Neural cell (in vitro differentiated cells): ENCODE measurements at regions not wholly inside any gene's neighbourhood (a gene's known extent, or its start where the extent isn't known, plus 50 kb on each side); places are given as distances from the start of the nearest gene placed in this dataset.

Source experiments
- H2AFZ ChIP-seq: fragments of 200-600, 300-800 bp; sonication (generic), shearing (Covaris generic); 2 replicates; pipeline ENCODE4 v1.6.0; 2014; ENCODE audit warnings: low read depth, mild to moderate bottlenecking, antibody characterized with exemption, low read length, moderate library complexity
- H3F3A ChIP-seq: fragments of 200-600 bp; shearing (Covaris generic); 2 replicates; pipeline ENCODE4 v1.6.1; 2016; ENCODE audit warnings: mild to moderate bottlenecking, moderate library complexity, mixed read lengths, antibody characterized with exemption, low read length; ENCODE audit not compliant: insufficient read depth, poor library complexity, severe bottlenecking
- H3K27ac ChIP-seq: fragments of 200-600, 300-800 bp; sonication (generic), shearing (Covaris generic); 2 replicates; pipeline ENCODE4 v1.5.1; 2014; ENCODE audit warnings: mild to moderate bottlenecking, low read length, moderate library complexity
- H3K27me3 ChIP-seq: fragments of 300-800, 200-600 bp; sonication (generic), shearing (Covaris generic); 2 replicates; pipeline ENCODE4 v1.6.0; 2014; ENCODE audit warnings: mild to moderate bottlenecking, low read depth, low read length, moderate library complexity; ENCODE audit not compliant: insufficient read depth
- H3K36me3 ChIP-seq: fragments of 300-800, 200-600 bp; sonication (generic), shearing (Covaris generic); 2 replicates; pipeline ENCODE4 v1.5.1; 2014; ENCODE audit warnings: mild to moderate bottlenecking, antibody characterized with exemption, low read length, moderate library complexity; ENCODE audit not compliant: insufficient read depth
- H3K4me2 ChIP-seq: fragments of 300-800, 200-600 bp; sonication (generic), shearing (Covaris generic); 2 replicates; pipeline ENCODE4 v1.6.0; 2014; ENCODE audit warnings: mild to moderate bottlenecking, low read length
- H3K4me3 ChIP-seq: fragments of 300-800, 200-600 bp; sonication (generic), shearing (Covaris generic); 2 replicates; pipeline ENCODE4 v1.5.1; 2014; ENCODE audit warnings: mild to moderate bottlenecking, low read length, moderate library complexity
- H3K79me2 ChIP-seq: fragments of 200-600 bp; shearing (Covaris generic); replicated peaks from 2 replicates; pipeline ENCODE4 v1.6.0; 2014; ENCODE audit warnings: mild to moderate bottlenecking, low read length, moderate library complexity; ENCODE audit not compliant: insufficient read depth
- H3K9ac ChIP-seq: fragments of 300-800, 200-600 bp; sonication (generic), shearing (Covaris generic); 2 replicates; pipeline ENCODE4 v1.6.1; 2016; ENCODE audit warnings: mild to moderate bottlenecking, low read length, mixed read lengths
- H3K9me2 ChIP-seq: fragments of 200-600 bp; shearing (Covaris generic); 2 replicates; pipeline ENCODE4 v1.6.1; 2016; ENCODE audit warnings: mild to moderate bottlenecking, low read length, mixed read lengths; ENCODE audit not compliant: insufficient read depth
- H3K9me3 ChIP-seq: fragments of 200-600, 300-800 bp; sonication (generic), shearing (Covaris generic); 2 replicates; pipeline ENCODE4 v1.6.1; 2016; ENCODE audit warnings: mild to moderate bottlenecking, mixed run types, low read length, moderate library complexity, mixed read lengths
- H4K20me1 ChIP-seq: fragments of 200-600 bp; shearing (Covaris generic); 2 replicates; pipeline ENCODE4 v1.6.1; 2016; ENCODE audit warnings: mild to moderate bottlenecking, mixed run types; ENCODE audit not compliant: insufficient read depth
- CTCF ChIP-seq: fragments of 450-650 bp; IDR thresholded peaks from 2 replicates; pipeline ENCODE4 v1.5.1; 2014; ENCODE audit warnings: antibody characterized with exemption, mild to moderate bottlenecking, moderate library complexity; ENCODE audit not compliant: poor library complexity, severe bottlenecking
- EP300 ChIP-seq: fragments of 450-650 bp; conservative IDR thresholded peaks from 2 replicates; pipeline ENCODE4 v1.6.1; 2014; ENCODE audit warnings: antibody characterized with exemption, mild to moderate bottlenecking, moderate library complexity; ENCODE audit not compliant: poor library complexity, severe bottlenecking
- EZH2 ChIP-seq: fragments of 200-600, 300-800 bp; shearing (Covaris generic), sonication (generic); IDR thresholded peaks from 2 replicates; pipeline ENCODE4 v1.6.1; 2014; ENCODE audit warnings: antibody characterized with exemption, low read length, borderline replicate concordance, mild to moderate bottlenecking; ENCODE audit not compliant: insufficient read depth, poor library complexity, severe bottlenecking
- MXI1 ChIP-seq: fragments of 450-650 bp; conservative IDR thresholded peaks from 2 replicates; pipeline ENCODE4 v1.6.1; 2014; ENCODE audit warnings: antibody characterized with exemption, mild to moderate bottlenecking; ENCODE audit not compliant: poor library complexity, severe bottlenecking
- POLR2AphosphoS5 ChIP-seq: IDR thresholded peaks from 2 replicates; pipeline ENCODE4 v1.6.1; 2012
- RAD21 ChIP-seq: fragments of 450-650 bp; conservative IDR thresholded peaks from 2 replicates; pipeline ENCODE4 v1.6.1; 2014; ENCODE audit warnings: antibody characterized with exemption, mild to moderate bottlenecking, moderate library complexity
- SMC3 ChIP-seq: fragments of 450-650 bp; conservative IDR thresholded peaks from 2 replicates; pipeline ENCODE4 v1.6.1; 2014; ENCODE audit warnings: antibody characterized with exemption, mild to moderate bottlenecking, moderate library complexity; ENCODE audit not compliant: poor library complexity
- TAF1 ChIP-seq: IDR thresholded peaks from 2 replicates; pipeline ENCODE4 v1.6.1; 2012; ENCODE audit warnings: low read depth
- TF ChIP-seq, protein P1 (sequence below): IDR thresholded peaks from 2 replicates; pipeline ENCODE4 v1.6.1; 2012; ENCODE audit warnings: borderline replicate concordance

DNA sequence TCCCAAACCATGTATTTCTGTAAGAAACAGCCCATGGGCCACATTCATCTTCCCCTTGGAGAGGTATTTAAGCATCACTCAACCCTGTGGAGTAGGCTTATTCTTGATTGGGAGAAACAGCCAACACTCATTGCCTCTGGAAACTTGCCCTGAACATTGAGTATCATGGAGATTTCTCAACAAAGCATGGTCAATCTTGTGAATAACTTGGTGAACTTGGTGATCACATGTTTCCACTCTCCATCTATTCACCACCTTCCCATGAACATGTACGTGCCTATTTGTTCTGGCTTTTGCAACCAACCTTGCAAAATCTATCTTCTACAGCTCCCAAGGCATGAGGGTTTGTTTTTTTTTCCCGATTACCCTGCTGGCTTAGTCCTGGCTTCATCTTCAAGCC, 163.2 kb downstream of the PAH start:
- H3K4me3 ChIP-seq, result no peak overlapping the region
- H3F3A ChIP-seq, result no peaks in the 10 kb centered on the region
- H3K9me2 ChIP-seq, result no peaks in the 10 kb centered on the region
- TF ChIP-seq SMC3, result no peak
- TF ChIP-seq POLR2AphosphoS5, result no peak
- H3K79me2 ChIP-seq, result no peaks in the 10 kb centered on the region
- no peak overlapping the region for H2AFZ ChIP-seq
- H3K36me3 ChIP-seq, result no peaks in the 10 kb centered on the region
- no peak overlapping the region for H3K4me2 ChIP-seq
- no peaks in the 10 kb centered on the region for H3K9me3 ChIP-seq
- no peaks in the 10 kb centered on the region for H4K20me1 ChIP-seq
- no peak overlapping the region for H3K9ac ChIP-seq
- no peaks in the 10 kb centered on the region for H3K27me3 ChIP-seq
- no peak overlapping the region for H3K27ac ChIP-seq

DNA sequence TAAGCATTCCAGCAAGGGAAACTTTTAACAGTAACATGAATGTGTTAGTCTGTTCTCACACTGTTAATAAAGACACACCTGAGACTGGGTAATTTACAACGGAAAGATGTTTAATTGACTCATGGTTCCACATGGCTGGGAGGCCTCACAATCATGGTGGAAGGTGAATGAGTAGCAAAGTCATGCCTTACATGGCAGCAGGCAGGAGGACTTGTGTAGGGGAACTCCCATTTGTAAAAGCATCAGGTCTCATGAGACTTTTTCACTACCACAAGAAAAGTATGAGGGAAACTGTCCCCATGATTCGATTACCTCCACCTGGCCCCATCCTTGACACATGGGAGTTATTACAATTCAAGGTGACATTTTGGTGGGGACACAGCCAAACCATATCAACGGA, 168.3 kb downstream of the PAH start:
- H3K9me2 ChIP-seq, result no peaks in the 10 kb centered on the region
- H3K4me2 ChIP-seq, result no peak overlapping the region
- no peaks in the 10 kb centered on the region for H3K9me3 ChIP-seq
- H3K27me3 ChIP-seq, result no peaks in the 10 kb centered on the region
- no peak overlapping the region for H3K27ac ChIP-seq
- no peak overlapping the region for H3K9ac ChIP-seq
- no peak overlapping the region for H2AFZ ChIP-seq
- TF ChIP-seq, protein P1, sequence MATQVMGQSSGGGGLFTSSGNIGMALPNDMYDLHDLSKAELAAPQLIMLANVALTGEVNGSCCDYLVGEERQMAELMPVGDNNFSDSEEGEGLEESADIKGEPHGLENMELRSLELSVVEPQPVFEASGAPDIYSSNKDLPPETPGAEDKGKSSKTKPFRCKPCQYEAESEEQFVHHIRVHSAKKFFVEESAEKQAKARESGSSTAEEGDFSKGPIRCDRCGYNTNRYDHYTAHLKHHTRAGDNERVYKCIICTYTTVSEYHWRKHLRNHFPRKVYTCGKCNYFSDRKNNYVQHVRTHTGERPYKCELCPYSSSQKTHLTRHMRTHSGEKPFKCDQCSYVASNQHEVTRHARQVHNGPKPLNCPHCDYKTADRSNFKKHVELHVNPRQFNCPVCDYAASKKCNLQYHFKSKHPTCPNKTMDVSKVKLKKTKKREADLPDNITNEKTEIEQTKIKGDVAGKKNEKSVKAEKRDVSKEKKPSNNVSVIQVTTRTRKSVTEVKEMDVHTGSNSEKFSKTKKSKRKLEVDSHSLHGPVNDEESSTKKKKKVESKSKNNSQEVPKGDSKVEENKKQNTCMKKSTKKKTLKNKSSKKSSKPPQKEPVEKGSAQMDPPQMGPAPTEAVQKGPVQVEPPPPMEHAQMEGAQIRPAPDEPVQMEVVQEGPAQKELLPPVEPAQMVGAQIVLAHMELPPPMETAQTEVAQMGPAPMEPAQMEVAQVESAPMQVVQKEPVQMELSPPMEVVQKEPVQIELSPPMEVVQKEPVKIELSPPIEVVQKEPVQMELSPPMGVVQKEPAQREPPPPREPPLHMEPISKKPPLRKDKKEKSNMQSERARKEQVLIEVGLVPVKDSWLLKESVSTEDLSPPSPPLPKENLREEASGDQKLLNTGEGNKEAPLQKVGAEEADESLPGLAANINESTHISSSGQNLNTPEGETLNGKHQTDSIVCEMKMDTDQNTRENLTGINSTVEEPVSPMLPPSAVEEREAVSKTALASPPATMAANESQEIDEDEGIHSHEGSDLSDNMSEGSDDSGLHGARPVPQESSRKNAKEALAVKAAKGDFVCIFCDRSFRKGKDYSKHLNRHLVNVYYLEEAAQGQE, result no peak
- TF ChIP-seq RAD21 (no peak), CTCF (no peak), EP300 (no peak), MXI1 (no peak), POLR2AphosphoS5 (no peak), TAF1 (no peak), SMC3 (no peak)
- H3K4me3 ChIP-seq, result no peak overlapping the region
- H3K36me3 ChIP-seq, result no peaks in the 10 kb centered on the region
- H3F3A ChIP-seq, result no peaks in the 10 kb centered on the region
- H4K20me1 ChIP-seq, result no peaks in the 10 kb centered on the region
- no peaks in the 10 kb centered on the region for H3K79me2 ChIP-seq

- no peaks in the 10 kb centered on the region for H3K27me3 ChIP-seq
- no peaks in the 10 kb centered on the region for H4K20me1 ChIP-seq
- no peaks in the 10 kb centered on the region for H3K9me2 ChIP-seq
- H3K4me3 ChIP-seq, result no peak overlapping the region
- no peaks in the 10 kb centered on the region for H3F3A ChIP-seq
- H2AFZ ChIP-seq, result no peak overlapping the region
- H3K9ac ChIP-seq, result no peak overlapping the region
- H3K27ac ChIP-seq, result no peak overlapping the region
- no peaks in the 10 kb centered on the region for H3K9me3 ChIP-seq
- no peaks in the 10 kb centered on the region for H3K79me2 ChIP-seq
- no peak overlapping the region for H3K4me2 ChIP-seq
- no peaks in the 10 kb centered on the region for H3K36me3 ChIP-seq
- TF ChIP-seq POLR2AphosphoS5, result no peak
- TF ChIP-seq MXI1, result no peak
- no peak for TF ChIP-seq TAF1
- no peak for TF ChIP-seq EP300
- TF ChIP-seq CTCF, result no peak
- TF ChIP-seq, protein P1, result no peak
- TF ChIP-seq RAD21, result no peak
- TF ChIP-seq SMC3, result no peak
- TF ChIP-seq EZH2, result no peak
Measured at GRCh38 chr12:102746963-102747362, 170.1 kb downstream of the PAH start.
